ENCODE measurements at regions not wholly inside any gene's neighbourhood (a gene's known extent, or its start where the extent isn't known, plus 50 kb on each side); places are given as distances from the start of the nearest gene placed in this dataset.

DNA sequence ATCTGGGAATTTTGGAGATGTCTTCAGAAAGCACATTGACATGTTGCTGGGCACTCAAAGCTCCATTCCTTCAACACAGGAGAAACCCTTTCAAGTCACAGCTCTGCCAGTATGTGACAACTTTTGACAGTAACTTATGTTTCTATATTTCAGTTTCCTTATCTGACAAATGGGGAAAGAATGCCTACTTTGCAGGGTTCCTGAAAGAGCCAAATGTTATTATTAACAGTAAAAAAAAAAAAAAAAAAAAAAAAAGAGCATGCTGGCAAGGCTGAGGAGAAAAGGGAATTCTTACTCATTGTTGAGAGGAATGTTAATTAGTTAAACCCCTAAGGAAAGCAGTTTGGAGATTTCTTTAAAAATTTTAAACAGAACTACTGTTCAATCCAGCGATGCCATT lies 272.5 kb upstream of the TGFBR2 start:
- TF ChIP-seq, protein P1, sequence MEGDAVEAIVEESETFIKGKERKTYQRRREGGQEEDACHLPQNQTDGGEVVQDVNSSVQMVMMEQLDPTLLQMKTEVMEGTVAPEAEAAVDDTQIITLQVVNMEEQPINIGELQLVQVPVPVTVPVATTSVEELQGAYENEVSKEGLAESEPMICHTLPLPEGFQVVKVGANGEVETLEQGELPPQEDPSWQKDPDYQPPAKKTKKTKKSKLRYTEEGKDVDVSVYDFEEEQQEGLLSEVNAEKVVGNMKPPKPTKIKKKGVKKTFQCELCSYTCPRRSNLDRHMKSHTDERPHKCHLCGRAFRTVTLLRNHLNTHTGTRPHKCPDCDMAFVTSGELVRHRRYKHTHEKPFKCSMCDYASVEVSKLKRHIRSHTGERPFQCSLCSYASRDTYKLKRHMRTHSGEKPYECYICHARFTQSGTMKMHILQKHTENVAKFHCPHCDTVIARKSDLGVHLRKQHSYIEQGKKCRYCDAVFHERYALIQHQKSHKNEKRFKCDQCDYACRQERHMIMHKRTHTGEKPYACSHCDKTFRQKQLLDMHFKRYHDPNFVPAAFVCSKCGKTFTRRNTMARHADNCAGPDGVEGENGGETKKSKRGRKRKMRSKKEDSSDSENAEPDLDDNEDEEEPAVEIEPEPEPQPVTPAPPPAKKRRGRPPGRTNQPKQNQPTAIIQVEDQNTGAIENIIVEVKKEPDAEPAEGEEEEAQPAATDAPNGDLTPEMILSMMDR (IDR thresholded peaks at IDR 0.05; ENCODE audit: low read depth, low read length, poor library complexity, severe bottlenecking) = no peak
- TF ChIP-seq EZH2phosphoT487 (IDR thresholded peaks at IDR 0.05; ENCODE audit: borderline replicate concordance, low read length) = no peak

Measured in DOHH2 (cell line).